ENCODE measurements at regions not wholly inside any gene's neighbourhood (a gene's known extent, or its start where the extent isn't known, plus 50 kb on each side); places are given as distances from the start of the nearest gene placed in this dataset.
"Not testable (repeated sequence)": the region's sequence is repeated elsewhere in the genome, so short reads cannot be mapped to it uniquely, and the experiment has no call there.

DNA sequence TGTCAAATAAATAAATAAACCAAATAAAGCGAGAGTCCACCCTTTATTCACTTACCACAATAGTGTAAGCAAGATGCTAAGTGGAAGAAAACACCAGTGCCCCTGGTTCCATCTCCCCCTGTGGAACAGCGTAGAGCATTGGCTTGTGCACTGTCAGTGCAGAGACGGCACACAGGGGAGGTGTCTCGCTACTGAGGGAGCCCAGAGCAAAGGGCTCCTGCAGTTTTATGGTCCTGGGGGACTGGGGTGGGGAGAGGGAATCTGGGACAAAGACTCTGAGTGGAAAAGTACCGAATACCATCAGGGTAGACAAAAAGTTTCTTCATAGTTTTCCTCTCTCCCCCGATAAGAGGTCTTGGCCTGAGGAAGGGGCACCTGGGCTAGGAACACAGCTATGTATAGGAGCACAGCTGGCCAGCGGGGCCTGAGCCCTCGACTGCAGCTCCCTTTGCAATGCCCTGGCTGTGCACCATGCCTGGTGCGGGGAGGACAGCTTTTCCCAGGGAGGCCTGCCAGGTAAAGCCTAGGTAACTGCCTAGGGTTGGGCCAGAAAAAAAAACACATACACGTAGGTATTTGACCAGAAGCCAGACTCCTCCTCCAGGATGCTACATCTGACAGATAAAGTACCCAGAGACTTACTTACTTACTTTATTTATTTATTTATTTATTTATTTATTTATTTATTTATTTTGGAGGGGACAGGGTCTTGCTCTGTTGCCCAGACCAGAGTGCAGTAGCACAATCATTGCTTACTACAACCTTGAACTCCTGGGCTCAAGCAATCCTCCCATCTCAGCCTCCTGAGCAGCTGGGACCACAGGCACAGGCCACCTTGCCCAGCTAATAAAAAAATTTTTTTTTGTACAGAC lies 88.8 kb upstream of the KIF5B start:
- no peak for DNase-seq
- intact Hi-C loops (cut with DNase I), result no loop called here

GRCh38 chr10:32143302-32143847 lies 87.2 kb upstream of the KIF5B start:
- no peak for DNase-seq
- intact Hi-C loops (cut with DNase I), result no loop called here

DNA sequence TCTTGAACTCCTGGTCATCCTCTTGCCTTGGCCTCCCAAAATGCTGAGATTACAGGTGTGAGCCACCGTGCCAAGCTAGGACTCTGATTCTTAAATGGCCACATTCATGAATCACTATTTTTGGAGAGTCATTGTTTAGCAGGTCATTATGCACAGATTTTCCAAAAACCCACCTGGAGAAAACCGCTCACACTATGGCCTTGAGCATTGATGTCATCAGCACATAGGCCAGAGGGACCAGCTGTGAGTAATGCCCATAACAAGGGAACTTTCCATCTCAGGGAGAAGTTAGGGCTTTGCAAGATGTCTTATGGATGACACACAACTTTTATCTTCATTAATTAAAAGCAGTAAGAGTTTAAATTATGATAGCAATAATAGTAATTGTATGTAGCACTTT lies 86.4 kb upstream of the KIF5B start:
- intact Hi-C loops (cut with DNase I), result no loop called here
- no peak for DNase-seq

- intact Hi-C loops (cut with DNase I), result no loop called here
- no peak for DNase-seq
These were observed 85.0 kb upstream of the KIF5B start for GRCh38 chr10:32141018-32141807.

- intact Hi-C loops (cut with DNase I), result no loop called here
These were observed 84.2 kb upstream of the KIF5B start for GRCh38 chr10:32140403-32140802.

DNA sequence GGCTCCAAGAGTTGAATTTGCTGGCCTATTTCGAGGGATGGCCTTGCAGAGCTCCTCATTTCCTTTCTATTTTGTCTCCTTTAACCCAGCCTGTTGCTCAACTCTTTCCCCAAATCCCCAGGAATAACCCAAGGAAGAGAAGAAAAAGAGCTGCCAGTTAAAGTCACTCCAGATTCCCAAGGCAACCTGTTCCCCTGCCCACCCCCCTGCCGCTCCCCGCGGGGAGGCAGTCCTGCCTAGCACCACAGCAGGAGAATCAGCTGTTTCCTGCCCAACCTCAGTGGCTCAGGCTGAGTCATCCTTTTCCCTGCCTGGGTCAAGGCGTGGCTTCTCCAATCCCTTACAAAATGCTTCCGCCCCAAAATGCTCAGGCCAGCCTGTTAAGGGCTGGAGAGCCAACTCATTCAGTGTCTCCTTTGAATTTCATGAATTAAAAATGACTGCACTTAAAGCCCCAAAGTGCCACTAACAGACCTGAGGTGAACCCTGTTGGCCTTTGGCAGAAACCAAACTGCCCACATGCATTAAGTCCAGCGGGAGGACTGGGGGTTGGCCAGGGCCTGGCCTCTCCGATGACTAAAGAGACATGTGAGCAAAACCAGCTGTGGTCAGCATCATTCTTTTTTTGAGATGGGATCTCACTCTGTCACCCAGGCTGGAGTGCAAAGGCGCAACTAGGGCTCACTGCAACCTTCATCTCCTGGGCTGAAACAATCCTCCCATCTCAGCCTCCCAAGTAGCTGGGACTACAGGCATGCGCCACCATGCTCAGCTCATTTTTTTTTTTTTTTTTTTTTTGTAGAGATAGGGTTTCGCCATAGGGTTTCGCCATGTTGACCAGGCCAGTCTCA lies 83.2 kb upstream of the KIF5B start:
- intact Hi-C loops (cut with DNase I), result no loop called here
- DNase-seq, result peak in 16 of 42 donors; percentile 10 to 74 (median 42)

More at GRCh38 chr10:32140403-32140802, 84.2 kb upstream of the KIF5B start:
- DNase-seq, result no peak

GRCh38 chr10:32136927-32137326 lies 80.7 kb upstream of the KIF5B start:
- DNase-seq; intact Hi-C loops (cut with DNase I): not testable (repeated sequence)

GRCh38 chr10:32135796-32136195 lies 79.6 kb upstream of the KIF5B start:
- intact Hi-C loops (cut with DNase I); DNase-seq: not testable (repeated sequence)

GRCh38 chr10:32132357-32132946 lies 76.2 kb upstream of the KIF5B start:
- DNase-seq, result no peak
- intact Hi-C loops (cut with DNase I), result no loop called here

DNA sequence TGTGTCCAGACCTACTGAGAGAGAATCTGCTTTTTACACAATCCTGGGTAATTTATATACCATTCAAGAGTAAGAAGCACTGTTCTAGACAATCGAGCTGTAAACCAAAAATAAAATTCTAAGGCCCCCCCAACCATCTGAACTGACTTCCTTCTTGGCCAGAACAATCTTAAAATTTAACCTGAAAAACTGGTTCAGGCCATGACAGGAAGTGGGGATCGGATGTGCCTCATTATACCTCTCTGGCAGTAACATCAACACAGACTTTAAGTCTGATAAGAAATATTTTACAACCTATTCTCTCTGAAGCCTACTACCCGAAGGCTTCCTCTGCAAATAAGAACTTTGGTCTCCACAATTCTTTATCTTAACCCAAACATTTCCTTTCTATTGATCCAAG lies 75.2 kb upstream of the KIF5B start:
- no peak for DNase-seq

GRCh38 chr10:32130788-32131187 lies 74.6 kb upstream of the KIF5B start:
- DNase-seq, result no peak
- intact Hi-C loops (cut with DNase I), result no loop called here

More for the DNA sequence above, 75.2 kb upstream of the KIF5B start:
- intact Hi-C loops (cut with DNase I), result no loop called here

GRCh38 chr10:32125023-32125422 lies 68.8 kb upstream of the KIF5B start:
- peak in 21 of 42 donors; percentile 11 to 70 (median 36) for DNase-seq
- intact Hi-C loops (cut with DNase I), result no loop called here

DNA sequence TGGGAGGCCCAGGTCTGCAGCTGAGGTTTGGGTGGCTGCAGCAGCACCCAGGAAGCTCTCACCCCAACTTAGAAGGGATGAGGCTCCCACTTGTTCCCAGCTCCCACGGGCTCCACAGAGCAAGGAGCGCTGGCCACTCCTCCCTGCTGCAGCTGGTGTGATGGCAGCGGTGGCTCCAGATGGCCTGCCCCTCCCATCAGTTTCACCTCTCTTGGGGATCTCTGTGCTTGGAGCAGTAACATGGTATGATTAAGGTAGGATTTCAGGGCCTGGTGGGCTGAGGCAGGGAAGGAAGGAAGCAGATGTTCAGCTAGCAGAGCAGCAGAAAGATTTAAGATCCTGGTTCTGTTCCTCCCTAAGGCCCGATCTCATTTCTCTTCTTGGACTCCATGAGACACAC lies 66.8 kb upstream of the KIF5B start:
- peak in 1 of 42 donors; percentile 20 for DNase-seq
- intact Hi-C loops (cut with DNase I), result no loop called here

GRCh38 chr10:32121648-32122047 lies 65.4 kb upstream of the KIF5B start:
- DNase-seq, result no peak
- intact Hi-C loops (cut with DNase I), result no loop called here

DNA sequence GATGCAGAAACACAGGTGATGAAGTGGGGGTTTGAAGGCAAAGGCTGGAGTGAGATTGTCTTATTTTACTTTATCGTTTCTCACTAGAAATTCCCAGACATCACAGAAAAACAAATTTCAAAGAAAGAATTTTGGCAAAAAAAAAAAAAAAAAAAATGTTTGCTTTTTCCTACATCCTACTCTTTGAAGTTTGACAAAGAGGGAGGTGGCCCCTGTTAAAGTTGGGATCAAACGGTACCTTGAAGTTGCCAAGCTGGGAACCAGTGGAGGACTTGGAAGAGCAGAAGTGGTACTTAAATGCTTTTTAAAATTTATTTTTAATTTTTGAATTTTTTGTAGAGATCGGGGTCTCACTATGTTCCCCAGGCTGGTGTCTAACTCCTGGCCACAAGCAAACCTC lies 63.9 kb upstream of the KIF5B start:
- intact Hi-C loops (cut with DNase I), result no loop called here
- DNase-seq, result no peak

DNA sequence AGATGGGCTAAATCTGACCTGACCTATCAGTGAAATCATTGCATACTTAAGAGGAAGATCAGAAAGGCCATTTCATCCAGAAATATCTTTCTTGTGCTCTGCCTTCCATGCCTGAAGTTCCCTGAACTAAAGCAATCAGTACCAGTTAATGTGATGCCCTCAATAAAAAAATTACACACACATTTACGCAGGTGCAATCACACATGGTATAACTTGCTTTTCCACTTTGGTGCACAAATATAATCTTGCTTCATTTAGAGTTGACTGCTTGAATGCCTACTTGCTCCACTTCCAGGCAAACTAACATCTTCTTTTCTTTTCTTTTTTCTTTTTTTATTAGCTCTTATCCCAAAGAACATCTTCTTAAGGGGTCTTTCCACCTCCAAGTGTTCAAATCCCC lies 58.3 kb upstream of the KIF5B start:
- DNase-seq, result no peak
- intact Hi-C loops (cut with DNase I), result no loop called here

DNA sequence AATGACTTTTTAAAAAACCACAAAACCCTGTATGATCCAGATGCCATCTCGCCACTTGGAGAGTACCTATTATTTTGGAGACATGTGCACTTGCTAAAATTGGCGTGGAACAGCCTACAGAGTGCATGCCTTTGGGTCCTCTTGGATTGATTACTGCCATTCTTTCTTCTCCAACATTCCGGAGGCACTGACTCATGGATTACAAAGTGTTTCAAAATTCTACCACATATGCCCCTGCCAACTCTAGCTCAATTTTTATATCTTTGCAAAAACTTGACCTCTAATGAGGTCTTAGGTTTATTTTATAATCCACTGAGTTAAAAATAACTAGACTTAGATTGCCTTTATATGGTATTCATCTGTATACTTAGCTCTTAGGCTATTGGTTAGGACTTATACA lies 55.8 kb upstream of the KIF5B start:
- intact Hi-C loops (cut with DNase I), result no loop called here
- DNase-seq, result no peak

GRCh38 chr10:32111585-32111984 lies 55.4 kb upstream of the KIF5B start:
- intact Hi-C loops (cut with DNase I), result no loop called here
- DNase-seq, result no peak

GRCh38 chr10:32110790-32111189 lies 54.6 kb upstream of the KIF5B start:
- no peak for DNase-seq
- intact Hi-C loops (cut with DNase I), result no loop called here

Measured in head of caudate nucleus (tissue), 42 donors.